H1 (cell line): ENCODE measurements at regions not wholly inside any gene's neighbourhood (a gene's known extent, or its start where the extent isn't known, plus 50 kb on each side); places are given as distances from the start of the nearest gene placed in this dataset.

Source experiments
- CHD1 ChIP-seq: IDR thresholded peaks from 2 replicates; pipeline ENCODE4 v1.6.1; 2012; ENCODE audit warnings: low read depth, low read length, improper control_type of control experiment

DNA sequence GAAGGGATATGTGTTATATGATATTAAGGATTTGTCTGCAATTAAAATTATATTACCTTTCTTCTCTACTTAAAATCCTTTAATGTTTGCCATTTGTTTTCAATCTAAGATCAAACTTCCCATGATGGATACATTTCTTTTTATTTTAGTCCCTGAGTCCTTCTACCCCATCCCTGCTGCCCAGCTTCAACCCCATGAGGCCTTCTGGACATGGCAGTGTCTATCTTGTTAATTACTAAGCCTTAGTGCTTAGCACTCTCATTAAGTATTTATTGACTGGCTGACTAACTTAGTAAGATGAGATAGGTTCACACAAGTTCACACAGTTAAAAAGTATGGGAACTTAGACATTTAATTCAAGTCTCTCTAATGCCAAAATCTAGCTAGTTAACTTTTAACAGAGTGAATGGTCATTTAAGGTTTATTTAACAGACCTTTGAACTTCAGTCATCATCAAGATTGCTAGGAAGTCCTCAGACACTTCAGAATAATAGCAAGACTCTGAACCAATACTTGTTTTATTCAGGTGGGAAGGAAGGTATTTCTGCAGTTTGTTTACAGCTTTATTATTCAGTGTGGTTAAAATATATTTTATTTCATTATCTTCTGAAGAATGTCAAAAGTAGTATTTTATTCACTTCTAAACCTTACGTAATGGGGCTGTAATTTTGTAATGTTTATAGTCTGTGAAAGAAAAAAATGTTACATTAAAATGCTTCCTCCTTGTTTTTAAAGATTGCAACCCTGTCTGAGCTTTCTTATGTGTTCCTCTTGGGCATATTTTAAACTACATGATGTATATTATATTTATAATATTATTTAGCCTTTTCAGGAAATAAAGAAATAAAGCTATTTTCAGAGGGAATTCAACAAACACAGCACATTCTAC lies 848.9 kb downstream of the REEP3 start (continued):
- TF ChIP-seq CHD1: no peak
